MM.1S (cell line): ENCODE measurements at regions not wholly inside any gene's neighbourhood (a gene's known extent, or its start where the extent isn't known, plus 50 kb on each side); places are given as distances from the start of the nearest gene placed in this dataset.

ENCODE experiments used
- CTCF ChIP-seq: fragments of 300-600 bp; sonication (generic); IDR thresholded peaks from 2 replicates; pipeline ENCODE4 v1.5.1; 2016; ENCODE audit warnings: antibody characterized with exemption, low read length, mixed read lengths
- EZH2 ChIP-seq: fragments of 300-600 bp; sonication (generic); optimal IDR thresholded peaks from 2 replicates; pipeline ENCODE3; 2017; ENCODE audit warnings: low read depth, mild to moderate bottlenecking, antibody characterized with exemption, low read length, mixed read lengths
- EZH2phosphoT487 ChIP-seq: fragments of 300-600 bp; sonication (generic); IDR thresholded peaks from 2 replicates; pipeline ENCODE4 v1.6.1; 2018; ENCODE audit warnings: antibody characterized with exemption, low read length

- TF ChIP-seq CTCF (no peak), EZH2 (no peak), EZH2phosphoT487 (no peak)
Observed at GRCh38 chr5:91490316-91490715, 107.2 kb upstream of the ARRDC3 start.
